ENCODE measurements at regions not wholly inside any gene's neighbourhood (a gene's known extent, or its start where the extent isn't known, plus 50 kb on each side); places are given as distances from the start of the nearest gene placed in this dataset.

DNA sequence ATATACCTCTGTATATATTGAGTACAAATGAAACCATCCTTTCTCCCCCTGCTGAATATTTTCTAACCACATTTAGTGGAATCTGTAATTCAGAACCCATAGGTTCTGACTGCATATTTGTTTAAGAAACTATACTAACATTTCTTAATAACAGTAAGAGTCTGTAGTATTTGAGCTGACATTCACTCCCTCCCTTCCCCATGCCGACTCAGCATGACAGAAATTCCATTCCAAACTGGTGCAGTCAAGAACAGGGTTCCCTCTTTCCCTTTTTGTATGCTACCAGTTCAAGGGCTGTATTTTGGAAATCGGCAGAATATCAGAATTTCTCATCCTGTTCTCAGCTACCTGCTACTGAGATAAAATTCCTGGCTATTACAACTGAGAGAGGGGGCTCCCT, 796.6 kb upstream of the DPPA4 start:
- no peaks in the 10 kb centered on the region for H3K9me3 Mint-ChIP-seq
- no peak for ATAC-seq (replicated peaks; ENCODE audit: extremely low read depth, poor library complexity, severe bottlenecking)
- H3K4me3 Mint-ChIP-seq = no peak overlapping the region
- no peak for DNase-seq (ENCODE audit: low spot score in 2 of 2)
- no peaks in the 10 kb centered on the region for H3K36me3 Mint-ChIP-seq (ENCODE audit: insufficient read depth)
- H3K27ac Mint-ChIP-seq (ENCODE audit: low read depth) = no peak overlapping the region
- H3K27me3 Mint-ChIP-seq = peaks cover 9% of the 10 kb centered on the region
- no peaks in the 10 kb centered on the region for H3K4me1 Mint-ChIP-seq

DNA sequence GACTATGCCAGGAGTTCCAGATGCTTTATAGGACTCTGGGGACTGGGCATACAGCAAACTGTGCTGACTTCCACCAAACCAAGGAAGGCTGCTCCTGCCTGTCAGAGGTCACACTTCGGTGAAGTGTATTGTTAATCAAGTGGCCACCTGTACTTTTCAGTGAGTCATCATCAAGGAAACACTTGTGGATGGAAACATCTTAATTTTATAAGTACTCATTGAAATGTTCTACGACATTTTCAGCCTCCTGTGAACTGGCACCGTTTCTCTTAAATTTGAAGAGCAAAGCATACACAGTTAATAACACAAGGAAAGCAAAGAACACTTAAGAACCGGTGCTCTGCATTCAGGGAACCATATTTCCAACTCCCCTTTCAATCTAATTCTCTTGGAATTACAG, 801.7 kb upstream of the DPPA4 start:
- DNase-seq (ENCODE audit: low spot score in 2 of 2) (no peak), ATAC-seq (replicated peaks; ENCODE audit: extremely low read depth, poor library complexity, severe bottlenecking) (no peak)
- no peaks in the 10 kb centered on the region for H3K9me3 Mint-ChIP-seq
- H3K4me3 Mint-ChIP-seq = no peak overlapping the region
- H3K4me1 Mint-ChIP-seq = no peaks in the 10 kb centered on the region
- no peak overlapping the region for H3K27ac Mint-ChIP-seq (ENCODE audit: low read depth)
- H3K36me3 Mint-ChIP-seq (ENCODE audit: insufficient read depth) = no peaks in the 10 kb centered on the region
- peaks cover 8% of the 10 kb centered on the region for H3K27me3 Mint-ChIP-seq

DNA sequence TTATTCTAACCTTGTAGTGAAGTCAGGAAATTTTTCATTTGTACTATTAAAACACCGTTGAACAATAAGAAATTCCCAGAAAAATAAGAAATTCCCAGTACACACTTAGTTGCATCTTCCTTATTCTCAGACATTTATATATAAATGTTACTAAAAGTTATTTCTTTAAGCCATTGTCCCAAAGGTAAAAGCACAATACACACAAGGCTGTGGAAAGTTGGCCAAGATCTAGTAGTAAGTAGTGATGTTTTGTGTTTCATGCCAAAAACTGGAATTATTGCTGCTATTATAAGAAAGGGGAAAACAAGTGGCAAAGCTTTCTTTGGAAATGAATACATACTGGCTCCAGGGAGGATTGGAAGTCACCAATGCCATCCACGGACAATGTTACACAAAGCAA, 802.5 kb upstream of the DPPA4 start:
- Mint-ChIP-seq H3K27ac (ENCODE audit: low read depth) (no peak overlapping the region), H3K27me3 (peaks cover under 1% of the 10 kb centered on the region), H3K4me1 (no peaks in the 10 kb centered on the region), H3K4me3 (no peak overlapping the region), H3K36me3 (ENCODE audit: insufficient read depth) (no peaks in the 10 kb centered on the region), H3K9me3 (no peaks in the 10 kb centered on the region)
- ATAC-seq (replicated peaks; ENCODE audit: extremely low read depth, poor library complexity, severe bottlenecking) (no peak), DNase-seq (ENCODE audit: low spot score in 2 of 2) (no peak)

DNA sequence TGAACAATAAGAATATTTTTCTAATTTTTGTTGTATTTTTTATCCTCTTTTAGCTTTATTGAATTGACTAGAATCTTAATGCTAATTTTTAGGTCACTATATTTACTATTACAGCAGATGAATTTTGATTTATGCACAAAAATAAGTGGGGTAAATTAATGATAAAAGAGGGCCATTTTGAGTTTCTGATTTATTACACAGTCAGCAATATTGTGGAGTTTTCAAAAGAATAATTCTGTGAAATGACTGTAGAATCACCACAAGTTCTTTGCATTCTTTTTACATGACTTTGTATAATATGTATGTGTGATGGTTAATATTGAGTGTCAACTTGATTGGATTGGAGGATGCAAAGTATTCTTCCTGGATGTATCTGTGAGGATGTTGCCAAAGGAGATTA, 812.4 kb upstream of the DPPA4 start:
- H3K27ac Mint-ChIP-seq (ENCODE audit: low read depth) = no peak overlapping the region
- no peaks in the 10 kb centered on the region for H3K4me1 Mint-ChIP-seq
- no peak for DNase-seq (ENCODE audit: low spot score in 2 of 2)
- no peak for ATAC-seq (replicated peaks; ENCODE audit: extremely low read depth, poor library complexity, severe bottlenecking)
- no peaks in the 10 kb centered on the region for H3K27me3 Mint-ChIP-seq
- no peak overlapping the region for H3K4me3 Mint-ChIP-seq
- H3K36me3 Mint-ChIP-seq (ENCODE audit: insufficient read depth) = no peaks in the 10 kb centered on the region
- H3K9me3 Mint-ChIP-seq = no peaks in the 10 kb centered on the region

DNA sequence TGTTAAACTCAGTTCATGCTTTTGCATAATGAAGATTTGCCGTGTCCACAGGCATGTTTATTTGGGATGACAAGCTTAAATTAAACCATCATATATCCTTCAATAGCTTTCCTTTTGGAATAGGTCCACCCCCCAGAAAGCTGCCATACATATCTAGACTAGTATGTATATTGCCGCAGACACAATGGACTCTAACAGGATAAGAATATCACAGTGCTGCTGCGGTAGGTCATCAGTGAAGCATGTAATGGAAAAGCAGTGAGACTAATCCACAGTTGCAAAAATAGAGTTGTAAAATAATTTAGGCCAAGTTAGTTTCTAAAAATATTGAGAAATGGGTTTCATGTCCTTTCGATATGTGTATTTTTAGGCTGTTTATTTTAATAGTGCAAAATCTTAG, 819.9 kb upstream of the DPPA4 start:
- Mint-ChIP-seq H3K4me3 (no peak overlapping the region), H3K9me3 (no peaks in the 10 kb centered on the region), H3K27me3 (no peaks in the 10 kb centered on the region), H3K4me1 (no peaks in the 10 kb centered on the region), H3K27ac (ENCODE audit: low read depth) (no peak overlapping the region), H3K36me3 (ENCODE audit: insufficient read depth) (no peaks in the 10 kb centered on the region)
- no peak for ATAC-seq (replicated peaks; ENCODE audit: extremely low read depth, poor library complexity, severe bottlenecking)
- no peak for DNase-seq (ENCODE audit: low spot score in 2 of 2)

DNA sequence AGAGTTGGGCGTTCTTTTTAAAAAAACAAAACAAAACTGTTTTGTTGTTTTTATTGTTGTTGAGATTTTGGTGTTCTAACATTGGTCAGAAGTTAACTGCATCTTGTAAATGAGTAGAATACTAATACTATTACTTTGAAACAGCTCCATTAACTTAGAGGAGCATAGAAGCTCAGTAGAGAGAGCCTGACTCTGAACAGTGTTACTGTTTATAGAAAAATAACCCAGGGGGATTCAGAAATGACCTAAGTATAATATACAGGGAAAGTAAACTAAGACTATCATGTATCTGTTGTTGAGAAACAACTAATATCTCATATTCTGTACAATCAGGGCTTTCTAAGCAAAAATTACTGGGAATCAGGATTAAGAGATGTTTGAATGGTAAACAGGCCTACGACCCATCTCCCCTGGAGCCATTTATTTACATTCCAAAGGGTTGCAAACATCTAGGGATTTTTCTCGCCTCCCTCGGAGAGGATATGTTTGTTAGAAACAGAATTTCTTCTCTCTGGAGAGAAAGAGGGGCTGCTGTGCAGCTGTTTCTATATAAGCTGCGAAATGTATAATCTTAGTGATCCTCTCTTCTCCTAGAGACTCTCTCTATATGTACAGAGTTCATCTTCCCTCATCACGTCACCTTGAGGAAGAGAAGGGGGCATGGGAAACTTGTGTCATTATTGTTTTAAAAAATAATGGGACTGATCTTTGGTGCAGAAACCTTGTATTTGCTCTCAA, 827.5 kb upstream of the DPPA4 start:
- Mint-ChIP-seq H3K36me3 (ENCODE audit: insufficient read depth) (no peaks in the 10 kb centered on the region), H3K27ac (ENCODE audit: low read depth) (no peak overlapping the region), H3K4me1 (no peaks in the 10 kb centered on the region), H3K4me3 (no peak overlapping the region), H3K9me3 (no peaks in the 10 kb centered on the region), H3K27me3 (no peaks in the 10 kb centered on the region)
- DNase-seq (ENCODE audit: low spot score in 2 of 2) = no peak
- no peak for ATAC-seq (replicated peaks; ENCODE audit: extremely low read depth, poor library complexity, severe bottlenecking)

DNA sequence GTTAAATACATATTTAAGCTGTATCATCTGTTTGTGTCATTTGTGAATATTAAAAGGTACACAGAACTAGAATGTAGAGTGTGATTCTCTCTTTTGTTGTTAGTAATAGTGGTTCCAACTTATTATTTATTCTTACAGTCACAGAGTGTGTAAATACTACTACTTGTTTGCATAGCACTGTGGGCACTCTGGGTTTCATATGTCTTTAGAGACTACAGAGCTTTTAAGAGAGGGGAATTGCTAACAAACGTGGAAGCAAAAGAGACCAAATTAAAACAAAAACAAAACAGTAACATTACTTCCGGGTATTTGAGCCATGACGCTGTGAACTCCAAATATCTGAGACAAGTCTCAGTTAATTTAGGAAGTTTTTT, 828.0 kb upstream of the DPPA4 start:
- no peak for ATAC-seq (replicated peaks; ENCODE audit: extremely low read depth, poor library complexity, severe bottlenecking)
- no peaks in the 10 kb centered on the region for H3K36me3 Mint-ChIP-seq (ENCODE audit: insufficient read depth)
- H3K27ac Mint-ChIP-seq (ENCODE audit: low read depth) = no peak overlapping the region
- no peaks in the 10 kb centered on the region for H3K4me1 Mint-ChIP-seq
- no peaks in the 10 kb centered on the region for H3K27me3 Mint-ChIP-seq
- no peak for DNase-seq (ENCODE audit: low spot score in 2 of 2)
- H3K4me3 Mint-ChIP-seq = no peak overlapping the region
- H3K9me3 Mint-ChIP-seq = no peaks in the 10 kb centered on the region

DNA sequence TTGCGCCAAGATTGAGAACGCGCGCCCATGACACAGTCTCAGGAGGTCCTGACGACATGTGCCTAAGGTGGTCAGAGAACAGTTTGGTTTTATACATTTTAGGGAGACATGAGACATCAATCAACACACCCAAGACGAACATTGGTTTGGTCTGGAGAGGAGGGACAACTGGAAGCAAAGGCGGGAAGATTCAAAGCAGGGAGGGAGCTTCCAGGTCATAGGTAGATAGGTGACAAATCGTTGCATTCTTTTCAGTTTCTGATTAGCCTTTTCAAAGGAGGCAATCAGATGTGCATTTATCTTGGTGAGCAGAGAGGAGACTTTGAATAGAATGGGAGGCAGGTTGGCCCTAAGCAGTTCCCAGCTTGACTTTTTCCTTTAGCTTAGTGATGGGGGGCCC, 828.4 kb upstream of the DPPA4 start:
- Mint-ChIP-seq H3K9me3 (no peaks in the 10 kb centered on the region), H3K27me3 (no peaks in the 10 kb centered on the region), H3K27ac (ENCODE audit: low read depth) (no peak overlapping the region), H3K4me1 (no peaks in the 10 kb centered on the region), H3K36me3 (ENCODE audit: insufficient read depth) (no peaks in the 10 kb centered on the region), H3K4me3 (no peak overlapping the region)
- ATAC-seq (replicated peaks; ENCODE audit: extremely low read depth, poor library complexity, severe bottlenecking) (no peak), DNase-seq (ENCODE audit: low spot score in 2 of 2) (no peak)

DNA sequence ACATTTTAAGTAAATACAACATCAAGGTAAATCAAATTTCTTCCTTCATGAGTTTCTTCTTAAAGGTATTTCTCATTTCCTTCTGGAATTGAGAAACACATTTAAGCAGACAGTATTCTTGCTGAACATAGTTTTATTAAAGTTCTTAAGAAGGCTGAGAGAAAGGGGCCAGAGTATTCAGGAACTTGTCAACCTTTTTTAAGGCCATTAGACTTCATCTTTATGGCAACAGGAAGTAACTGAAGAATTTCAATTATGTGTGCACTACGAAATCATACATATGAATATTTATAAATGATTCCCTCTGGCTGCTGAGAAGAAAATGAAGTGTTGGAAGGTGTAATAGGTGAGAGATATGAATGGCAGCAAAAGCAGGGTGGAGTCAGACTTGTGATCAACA, 829.4 kb upstream of the DPPA4 start:
- Mint-ChIP-seq H3K27me3 (no peaks in the 10 kb centered on the region), H3K4me1 (no peaks in the 10 kb centered on the region), H3K27ac (ENCODE audit: low read depth) (no peak overlapping the region), H3K4me3 (no peak overlapping the region), H3K36me3 (ENCODE audit: insufficient read depth) (no peaks in the 10 kb centered on the region), H3K9me3 (no peaks in the 10 kb centered on the region)
- DNase-seq (ENCODE audit: low spot score in 2 of 2) (no peak), ATAC-seq (replicated peaks; ENCODE audit: extremely low read depth, poor library complexity, severe bottlenecking) (no peak)

DNA sequence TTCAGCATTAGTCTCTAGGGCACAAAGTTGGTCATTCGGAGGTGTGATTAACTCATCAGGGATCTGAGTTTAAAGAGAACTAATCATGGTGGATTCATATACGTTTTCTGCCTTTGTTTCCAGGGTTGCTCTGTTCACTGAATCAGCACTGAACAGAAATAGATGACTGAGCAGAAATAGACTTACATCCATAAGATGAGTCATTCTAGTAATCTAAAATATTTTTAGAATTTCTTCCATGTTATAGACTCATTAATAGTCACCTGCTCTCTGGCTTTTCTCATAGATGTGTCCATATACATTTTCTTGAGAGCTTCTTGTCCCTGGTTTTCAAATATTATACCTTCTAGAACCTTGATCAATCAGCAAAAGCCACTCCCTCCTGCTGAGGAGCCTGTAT, 837.6 kb upstream of the DPPA4 start:
- no peak for DNase-seq (ENCODE audit: low spot score in 2 of 2)
- no peak overlapping the region for H3K4me3 Mint-ChIP-seq
- H3K36me3 Mint-ChIP-seq (ENCODE audit: insufficient read depth) = no peaks in the 10 kb centered on the region
- no peak overlapping the region for H3K27ac Mint-ChIP-seq (ENCODE audit: low read depth)
- ATAC-seq (replicated peaks; ENCODE audit: extremely low read depth, poor library complexity, severe bottlenecking) = no peak
- no peaks in the 10 kb centered on the region for H3K9me3 Mint-ChIP-seq
- peaks cover 10% of the 10 kb centered on the region for H3K27me3 Mint-ChIP-seq
- no peaks in the 10 kb centered on the region for H3K4me1 Mint-ChIP-seq

DNA sequence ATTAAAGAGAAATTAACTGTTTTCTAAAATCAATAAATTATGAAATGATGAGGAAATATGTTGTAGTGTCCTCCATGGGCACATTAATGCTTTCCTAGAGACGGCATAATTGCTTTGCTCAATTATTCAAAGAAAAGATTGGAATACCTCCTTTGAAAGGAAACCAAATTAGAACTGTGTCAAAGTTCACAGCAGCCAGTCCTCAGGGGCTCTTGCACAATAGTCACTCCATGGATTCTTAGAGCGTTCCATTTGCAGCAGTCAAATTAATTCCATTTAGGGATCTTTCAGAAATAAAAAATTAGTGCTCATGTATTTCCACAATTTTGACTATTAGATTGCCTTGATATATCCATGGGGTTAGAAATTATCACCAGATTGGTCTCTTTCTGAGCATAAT, 841.6 kb upstream of the DPPA4 start:
- Mint-ChIP-seq H3K27ac (ENCODE audit: low read depth) (no peak overlapping the region), H3K27me3 (peaks cover 17% of the 10 kb centered on the region), H3K4me1 (no peaks in the 10 kb centered on the region), H3K9me3 (no peaks in the 10 kb centered on the region), H3K4me3 (no peak overlapping the region), H3K36me3 (ENCODE audit: insufficient read depth) (no peaks in the 10 kb centered on the region)
- ATAC-seq (replicated peaks; ENCODE audit: extremely low read depth, poor library complexity, severe bottlenecking) (no peak), DNase-seq (ENCODE audit: low spot score in 2 of 2) (no peak)

DNA sequence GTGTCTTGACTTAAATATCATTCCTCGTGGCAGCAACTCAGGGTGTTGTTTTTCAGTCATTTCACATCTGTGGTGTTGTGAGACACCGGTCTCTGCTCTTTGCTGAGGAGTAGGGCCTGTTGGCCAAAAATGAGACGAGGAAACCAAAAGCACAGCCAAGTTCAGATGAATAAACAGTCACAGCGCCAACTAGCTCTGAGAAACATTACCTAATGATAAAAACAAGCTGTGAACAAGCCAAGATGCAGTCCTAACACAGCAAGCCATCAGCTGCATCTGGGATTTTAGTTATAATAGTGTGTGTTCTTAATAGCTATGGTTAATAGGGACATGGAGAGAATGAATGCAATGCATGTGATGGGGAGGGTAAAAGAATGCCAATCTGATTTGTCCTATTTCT, 843.4 kb upstream of the DPPA4 start:
- Mint-ChIP-seq H3K27ac (ENCODE audit: low read depth) (no peak overlapping the region), H3K4me1 (no peaks in the 10 kb centered on the region), H3K9me3 (no peaks in the 10 kb centered on the region), H3K27me3 (peaks cover 17% of the 10 kb centered on the region), H3K36me3 (ENCODE audit: insufficient read depth) (no peaks in the 10 kb centered on the region), H3K4me3 (no peak overlapping the region)
- ATAC-seq (replicated peaks; ENCODE audit: extremely low read depth, poor library complexity, severe bottlenecking) (no peak), DNase-seq (ENCODE audit: low spot score in 2 of 2) (no peak)

DNA sequence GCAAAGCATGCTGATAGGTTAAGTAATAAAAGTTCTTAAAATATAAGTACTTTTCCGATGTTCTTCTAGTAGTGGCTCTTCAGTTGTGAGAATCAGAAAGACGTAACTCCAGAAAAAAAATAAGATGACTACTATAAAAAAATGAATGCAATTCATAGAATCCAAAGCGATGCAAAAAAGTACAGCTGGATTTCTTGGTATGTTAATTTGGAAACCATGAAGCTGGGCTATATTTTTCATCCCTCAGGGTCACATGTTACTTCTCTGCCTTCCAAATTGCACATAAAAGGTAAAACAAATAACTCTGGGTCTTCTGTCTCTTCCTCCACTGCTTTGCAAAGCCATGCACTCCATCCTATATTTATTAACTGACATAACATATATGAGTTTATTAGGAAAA, 843.9 kb upstream of the DPPA4 start:
- no peak for ATAC-seq (replicated peaks; ENCODE audit: extremely low read depth, poor library complexity, severe bottlenecking)
- Mint-ChIP-seq H3K4me1 (no peaks in the 10 kb centered on the region), H3K27me3 (peaks cover 17% of the 10 kb centered on the region), H3K36me3 (ENCODE audit: insufficient read depth) (no peaks in the 10 kb centered on the region), H3K9me3 (no peaks in the 10 kb centered on the region), H3K27ac (ENCODE audit: low read depth) (no peak overlapping the region), H3K4me3 (no peak overlapping the region)
- DNase-seq (ENCODE audit: low spot score in 2 of 2) = no peak

DNA sequence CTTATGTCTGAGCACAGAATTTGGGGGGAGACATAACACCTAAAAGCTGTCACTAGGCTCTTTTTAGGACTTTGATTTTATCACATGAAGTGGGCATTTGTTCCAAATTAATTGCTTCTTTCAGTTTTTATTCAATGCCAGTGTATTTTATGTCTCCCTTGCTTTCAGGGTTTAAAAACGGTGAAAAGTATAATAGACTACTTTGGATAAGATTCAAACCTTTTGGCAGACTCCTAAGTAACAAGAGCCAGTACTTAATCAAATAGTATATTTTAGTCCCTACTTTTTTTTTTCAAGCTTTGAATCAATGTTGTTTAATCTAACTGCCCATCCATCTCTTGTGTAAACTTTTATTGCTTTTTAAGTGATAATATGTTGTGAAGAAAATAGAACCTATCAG, 847.2 kb upstream of the DPPA4 start:
- Mint-ChIP-seq H3K27me3 (peaks cover 7% of the 10 kb centered on the region), H3K4me1 (no peaks in the 10 kb centered on the region), H3K27ac (ENCODE audit: low read depth) (no peak overlapping the region), H3K9me3 (no peaks in the 10 kb centered on the region), H3K36me3 (ENCODE audit: insufficient read depth) (no peaks in the 10 kb centered on the region), H3K4me3 (no peak overlapping the region)
- DNase-seq (ENCODE audit: low spot score in 2 of 2) (no peak), ATAC-seq (replicated peaks; ENCODE audit: extremely low read depth, poor library complexity, severe bottlenecking) (no peak)

All from central memory CD8-positive, alpha-beta T cell (primary cell).